ENCODE measurements at regions not wholly inside any gene's neighbourhood (a gene's known extent, or its start where the extent isn't known, plus 50 kb on each side); places are given as distances from the start of the nearest gene placed in this dataset.

GRCh38 chr3:30504939-30505338 is 101.5 kb upstream of the TGFBR2 start:
- no peak for DNase-seq

GRCh38 chr3:30505866-30506520 is 100.4 kb upstream of the TGFBR2 start:
- no peak for DNase-seq

- DNase-seq, result no peak
Measured at GRCh38 chr3:30508339-30508738, 98.1 kb upstream of the TGFBR2 start.

- no peak for DNase-seq
Measured at GRCh38 chr3:30510596-30510995, 95.8 kb upstream of the TGFBR2 start.

- DNase-seq, result no peak
Measured at GRCh38 chr3:30511524-30512251, 94.7 kb upstream of the TGFBR2 start.

- no peak for DNase-seq
Measured at GRCh38 chr3:30512576-30512975, 93.8 kb upstream of the TGFBR2 start.

GRCh38 chr3:30513374-30514152 is 92.8 kb upstream of the TGFBR2 start:
- DNase-seq, result no peak

- DNase-seq, result no peak
Measured at GRCh38 chr3:30516238-30516637, 90.2 kb upstream of the TGFBR2 start.

- no peak for DNase-seq
Measured at GRCh38 chr3:30518181-30518864, 88.1 kb upstream of the TGFBR2 start.

- DNase-seq, result no peak
Measured at GRCh38 chr3:30518872-30519271, 87.5 kb upstream of the TGFBR2 start.

GRCh38 chr3:30520699-30521098 is 85.7 kb upstream of the TGFBR2 start:
- DNase-seq, result no peak

- no peak for DNase-seq
Measured at GRCh38 chr3:30521156-30521715, 85.2 kb upstream of the TGFBR2 start.

GRCh38 chr3:30522476-30522875 is 83.9 kb upstream of the TGFBR2 start:
- no peak for DNase-seq

- no peak for DNase-seq
Measured at GRCh38 chr3:30523366-30523765, 83.0 kb upstream of the TGFBR2 start.

- DNase-seq, result no peak
Measured at GRCh38 chr3:30524357-30525040, 81.9 kb upstream of the TGFBR2 start.

GRCh38 chr3:30526031-30526430 is 80.4 kb upstream of the TGFBR2 start:
- no peak for DNase-seq

- DNase-seq, result no peak
Measured at GRCh38 chr3:30527186-30527585, 79.2 kb upstream of the TGFBR2 start.

GRCh38 chr3:30527720-30528119 is 78.7 kb upstream of the TGFBR2 start:
- no peak for DNase-seq

- no peak for DNase-seq
Measured at GRCh38 chr3:30530084-30530483, 76.3 kb upstream of the TGFBR2 start.

GRCh38 chr3:30531017-30531570 is 75.3 kb upstream of the TGFBR2 start:
- DNase-seq, result no peak

GRCh38 chr3:30535525-30535924 is 70.9 kb upstream of the TGFBR2 start:
- DNase-seq, result no peak

GRCh38 chr3:30538791-30539190 is 67.6 kb upstream of the TGFBR2 start:
- DNase-seq, result no peak

Data from KG1 (cell line).